Caco-2 (cell line): ENCODE measurements at regions not wholly inside any gene's neighbourhood (a gene's known extent, or its start where the extent isn't known, plus 50 kb on each side); places are given as distances from the start of the nearest gene placed in this dataset.

Experiments
- BruUV-seq: library from RNA; stranded (reverse); fragments of 400-500 nt; replicated peaks from 2 replicates; lab custom pipeline; 2021; lab: Mats Ljungman, UMichigan
- CTCF ChIA-PET: fragments of 300-600 bp; sonication (Branson Sonifier 250); formaldehyde crosslinking; loops from one replicate; lab custom pipeline; 2022; ENCODE audit warnings: antibody characterized with exemption; lab: Charles Lee
- POLR2A ChIA-PET: fragments of 300-600 bp; sonication (Branson Sonifier 250); formaldehyde crosslinking; loops from one replicate; lab custom pipeline; 2022; ENCODE audit warnings: antibody characterized with exemption; lab: Charles Lee
- DNase-seq, 2 experiments: peaks; one replicate each; pipeline versions ENCODE4 v3.0.0 to v3.0.0-alpha.2; 2020 to 2022
- H3K27me3 ChIP-seq: replicated peaks from 2 replicates; pipeline ENCODE4 v1.6.0; 2011; ENCODE audit warnings: low read length; ENCODE audit not compliant: control insufficient read depth, insufficient read depth
- H3K36me3 ChIP-seq: 2 replicates; pipeline ENCODE4 v1.5.1; 2011; ENCODE audit warnings: low read length; ENCODE audit not compliant: control insufficient read depth, insufficient read depth
- H3K4me1 ChIP-seq: fragments of 250-450 bp; sonication (Bioruptor Pico); 2 replicates; pipeline ENCODE4 v1.5.1; 2020; ENCODE audit warnings: mild to moderate bottlenecking
- H3K4me3 ChIP-seq: 2 replicates; pipeline ENCODE4 v1.5.1; 2011; ENCODE audit warnings: low read depth, mild to moderate bottlenecking, control low read depth, low read length
- H3K9me3 ChIP-seq: fragments of 250-450 bp; sonication (Bioruptor Pico); 2 replicates; pipeline ENCODE4 v1.5.1; 2020; ENCODE audit warnings: mild to moderate bottlenecking, moderate library complexity
- H3K27ac Mint-ChIP-seq: one replicate; pipeline ENCODE4 v1.8.0; 2022; ENCODE audit warnings: mixed read lengths; ENCODE audit not compliant: unreplicated experiment
- H3K27me3 Mint-ChIP-seq: one replicate; pipeline ENCODE4 v1.8.0; 2022; ENCODE audit warnings: mixed read lengths; ENCODE audit not compliant: insufficient read depth, unreplicated experiment
- H3K36me3 Mint-ChIP-seq: one replicate; pipeline ENCODE4 v1.8.0; 2022; ENCODE audit warnings: mild to moderate bottlenecking, mixed read lengths; ENCODE audit not compliant: insufficient read depth, unreplicated experiment
- H3K4me1 Mint-ChIP-seq: one replicate; pipeline ENCODE4 v1.8.0; 2022; ENCODE audit warnings: low read depth, mixed read lengths; ENCODE audit not compliant: unreplicated experiment
- H3K4me3 Mint-ChIP-seq: one replicate; pipeline ENCODE4 v1.8.0; 2022; ENCODE audit warnings: mild to moderate bottlenecking, moderate library complexity, mixed read lengths; ENCODE audit not compliant: unreplicated experiment
- H3K9me3 Mint-ChIP-seq: one replicate; pipeline ENCODE4 v1.8.0; 2022; ENCODE audit warnings: mixed read lengths; ENCODE audit not compliant: unreplicated experiment
- CTCF ChIP-seq, 2 experiments: fragments of 200-600 bp in 1 of 2; IDR thresholded peaks; 1 replicate in 1 of 2; 2 replicates in 1 of 2; pipeline versions ENCODE4 v1.5.1 to v1.8.0; 2011 to 2022; ENCODE audit warnings: antibody characterized with exemption in 1 of 2, control low read depth in 1 of 2, inconsistent platforms in 1 of 2, low read depth in 1 of 2, low read length in 1 of 2, mild to moderate bottlenecking in 1 of 2, moderate library complexity in 1 of 2; ENCODE audit not compliant: insufficient read depth in 1 of 2, severe bottlenecking in 1 of 2, unreplicated experiment in 1 of 2
- intact Hi-C: fragments of 100-400 bp; cut with micrococcal nuclease; formaldehyde crosslinking; loops from one replicate; pipeline ENCODE4 v1.10.0; 2022; ENCODE audit not compliant: unreplicated experiment

- intact Hi-C loops = no loop called here
- Mint-ChIP-seq H3K4me3 (no peak overlapping the region), H3K36me3 (no peaks in the 10 kb centered on the region), H3K27me3 (no peaks in the 10 kb centered on the region), H3K27ac (no peak overlapping the region), H3K4me1 (peaks cover 18% of the 10 kb centered on the region), H3K9me3 (no peaks in the 10 kb centered on the region)
- Histone ChIP-seq H3K9me3 (no peaks in the 10 kb centered on the region), H3K27me3 (no peaks in the 10 kb centered on the region), H3K4me1 (peaks cover 35% of the 10 kb centered on the region), H3K4me3 (no peak overlapping the region), H3K36me3 (no peaks in the 10 kb centered on the region)
- CTCF ChIA-PET = no interaction called here
- DNase-seq = no peak
- BruUV-seq = no TSS peak
- POLR2A ChIA-PET = no interaction called here
- no peak for TF ChIP-seq CTCF (IDR thresholded peaks at IDR 0.05; ENCODE audit: insufficient read depth in 1 of 2, low read depth in 1 of 2, low read length in 1 of 2, severe bottlenecking in 1 of 2, unreplicated experiment in 1 of 2)
Observed at GRCh38 chr6:21713481-21713880, 119.9 kb downstream of the SOX4 start.

- no peak for TF ChIP-seq CTCF (IDR thresholded peaks at IDR 0.05; ENCODE audit: insufficient read depth in 1 of 2, low read depth in 1 of 2, low read length in 1 of 2, severe bottlenecking in 1 of 2, unreplicated experiment in 1 of 2)
Observed at GRCh38 chr6:21715180-21715579, 121.6 kb downstream of the SOX4 start.

GRCh38 chr6:21722510-21722909, 129.0 kb downstream of the SOX4 start:
- H3K9me3 Mint-ChIP-seq = peaks cover 10% of the 10 kb centered on the region
- H3K36me3 ChIP-seq = no peaks in the 10 kb centered on the region
- H3K27ac Mint-ChIP-seq = no peak overlapping the region
- intact Hi-C loops = no loop called here
- no peak for DNase-seq
- peaks cover 25% of the 10 kb centered on the region for H3K4me1 ChIP-seq
- no peak for TF ChIP-seq CTCF (IDR thresholded peaks at IDR 0.05; ENCODE audit: insufficient read depth in 1 of 2, low read depth in 1 of 2, low read length in 1 of 2, severe bottlenecking in 1 of 2, unreplicated experiment in 1 of 2)
- H3K9me3 ChIP-seq = peaks cover 7% of the 10 kb centered on the region; the same call in 1 of the 2 replicates
- CTCF ChIA-PET = no interaction called here
- BruUV-seq = no TSS peak
- no peaks in the 10 kb centered on the region for H3K27me3 Mint-ChIP-seq
- no peak overlapping the region for H3K4me3 Mint-ChIP-seq
- H3K4me3 ChIP-seq = no peak overlapping the region
- peaks cover 18% of the 10 kb centered on the region for H3K4me1 Mint-ChIP-seq
- POLR2A ChIA-PET = no interaction called here
- H3K36me3 Mint-ChIP-seq = no peaks in the 10 kb centered on the region
- H3K27me3 ChIP-seq = no peaks in the 10 kb centered on the region

More at GRCh38 chr6:21715180-21715579, 121.6 kb downstream of the SOX4 start:
- H3K36me3 ChIP-seq = no peaks in the 10 kb centered on the region
- H3K9me3 ChIP-seq = peaks cover 7% of the 10 kb centered on the region; the same call in 1 of the 2 replicates
- H3K4me3 ChIP-seq = no peak overlapping the region
- Mint-ChIP-seq H3K4me3 (no peak overlapping the region), H3K4me1 (peaks cover 20% of the 10 kb centered on the region), H3K27me3 (no peaks in the 10 kb centered on the region), H3K36me3 (no peaks in the 10 kb centered on the region), H3K27ac (no peak overlapping the region), H3K9me3 (peaks cover 10% of the 10 kb centered on the region)
- CTCF ChIA-PET = no interaction called here
- H3K4me1 ChIP-seq = peaks cover 38% of the 10 kb centered on the region
- H3K27me3 ChIP-seq = no peaks in the 10 kb centered on the region
- POLR2A ChIA-PET = no interaction called here
- intact Hi-C loops = no loop called here
- BruUV-seq = no TSS peak
- no peak for DNase-seq
